MCF 10A (cell line): ENCODE measurements at regions not wholly inside any gene's neighbourhood (a gene's known extent, or its start where the extent isn't known, plus 50 kb on each side); places are given as distances from the start of the nearest gene placed in this dataset.
A peak's percentile ranks its signal among the peaks of the same experiment; 100 is the strongest.

Experiments used
- BruUV-seq: library from RNA; stranded (reverse); fragments of 400-500 nt; replicated peaks from 2 replicates; lab custom pipeline; 2021; lab: Mats Ljungman, UMichigan
- CTCF ChIA-PET: fragments of 300-600 bp; sonication (Branson Sonifier 250); formaldehyde crosslinking; extraction: SDS; loops from one replicate; lab custom pipeline; 2021; ENCODE audit warnings: antibody characterized with exemption, inconsistent platforms; lab: Yijun Ruan, JAX
- POLR2A ChIA-PET: fragments of 300-600, 350-650 bp; sonication (Branson Sonifier 250); formaldehyde crosslinking; extraction: SDS; loops from one replicate; lab custom pipeline; 2020; ENCODE audit warnings: antibody characterized with exemption, inconsistent platforms; lab: Yijun Ruan, JAX
- DNase-seq: peaks from one replicate; pipeline ENCODE4 v3.0.0-alpha.2; 2018; ENCODE audit not compliant: unreplicated experiment
- H3K27ac Mint-ChIP-seq: one replicate; pipeline ENCODE4 v1.8.0; 2022; ENCODE audit warnings: mild to moderate bottlenecking, low read depth, mixed read lengths; ENCODE audit not compliant: unreplicated experiment
- H3K27me3 Mint-ChIP-seq: one replicate; pipeline ENCODE4 v1.8.0; 2022; ENCODE audit warnings: mixed read lengths; ENCODE audit not compliant: insufficient read depth, unreplicated experiment
- H3K36me3 Mint-ChIP-seq: one replicate; pipeline ENCODE4 v1.8.0; 2022; ENCODE audit warnings: mild to moderate bottlenecking, moderate library complexity, mixed read lengths; ENCODE audit not compliant: insufficient read depth, unreplicated experiment
- H3K4me1 Mint-ChIP-seq: one replicate; pipeline ENCODE4 v1.8.0; 2022; ENCODE audit warnings: mixed read lengths; ENCODE audit not compliant: insufficient read depth, unreplicated experiment
- H3K4me3 Mint-ChIP-seq: one replicate; pipeline ENCODE4 v1.8.0; 2022; ENCODE audit warnings: mild to moderate bottlenecking, moderate library complexity, mixed read lengths; ENCODE audit not compliant: unreplicated experiment
- H3K9me3 Mint-ChIP-seq: one replicate; pipeline ENCODE4 v1.8.0; 2022; ENCODE audit warnings: mixed read lengths; ENCODE audit not compliant: unreplicated experiment
- CTCF ChIP-seq: fragments of 200-600 bp; IDR thresholded peaks from one replicate; pipeline ENCODE4 v1.8.0; 2022; ENCODE audit warnings: antibody characterized with exemption, mild to moderate bottlenecking; ENCODE audit not compliant: unreplicated experiment
- intact Hi-C: fragments of 100-400 bp; cut with micrococcal nuclease; formaldehyde crosslinking; loops from 2 replicates; pipeline ENCODE4 v1.14.1; 2022

- Mint-ChIP-seq H3K27ac (no peak overlapping the region), H3K27me3 (no peaks in the 10 kb centered on the region), H3K4me1 (no peaks in the 10 kb centered on the region), H3K4me3 (no peak overlapping the region), H3K36me3 (no peaks in the 10 kb centered on the region), H3K9me3 (no peaks in the 10 kb centered on the region)
- POLR2A ChIA-PET = no interaction called here
- intact Hi-C loops = no loop called here
- CTCF ChIA-PET = interaction anchor here (0.6 to 11.4 kb wide), 3 partner anchors 64 to 368 kb away, joined by 4 to 229 read pairs (median 5); no protein-coding TSS in a partner anchor
- no peak for TF ChIP-seq CTCF
- no TSS peak for BruUV-seq
- DNase-seq = no peak
Observed at GRCh38 chr17:27232328-27232727, 61.6 kb upstream of the WSB1 start.

GRCh38 chr17:27233059-27233458 lies 60.9 kb upstream of the WSB1 start:
- H3K27me3 Mint-ChIP-seq = no peaks in the 10 kb centered on the region
- ChIA-PET CTCF (interaction anchor here (5.8 to 11.4 kb wide), 2 partner anchors 367 to 419 kb away, joined by 35 to 229 read pairs; no protein-coding TSS in a partner anchor), POLR2A (no interaction called here)
- DNase-seq = no peak
- BruUV-seq = no TSS peak
- H3K27ac Mint-ChIP-seq = no peak overlapping the region
- no peak overlapping the region for H3K4me3 Mint-ChIP-seq
- TF ChIP-seq CTCF = no peak
- intact Hi-C loops = no loop called here
- no peaks in the 10 kb centered on the region for H3K36me3 Mint-ChIP-seq
- no peaks in the 10 kb centered on the region for H3K4me1 Mint-ChIP-seq
- no peaks in the 10 kb centered on the region for H3K9me3 Mint-ChIP-seq

- Mint-ChIP-seq H3K27me3 (no peaks in the 10 kb centered on the region), H3K4me3 (no peak overlapping the region), H3K4me1 (no peaks in the 10 kb centered on the region), H3K27ac (no peak overlapping the region), H3K36me3 (no peaks in the 10 kb centered on the region), H3K9me3 (no peaks in the 10 kb centered on the region)
- DNase-seq = no peak
- no peak for TF ChIP-seq CTCF
- no TSS peak for BruUV-seq
- ChIA-PET CTCF (interaction anchor here (5.8 to 11.4 kb wide), 2 partner anchors 367 to 418 kb away, joined by 35 to 229 read pairs; no protein-coding TSS in a partner anchor), POLR2A (no interaction called here)
- intact Hi-C loops = no loop called here
Observed at GRCh38 chr17:27233776-27234175, 60.1 kb upstream of the WSB1 start.

- POLR2A ChIA-PET = interaction anchor here (0.6 to 4.8 kb wide), 12 partner anchors 8 to 427 kb away, joined by 3 to 55 read pairs (median 3); partner anchors contain the start of gene WSB1
- DNase-seq = peak; percentile 77
- intact Hi-C loops = loop anchor here (1.0 to 5.0 kb wide), 3 partner anchors 96 to 360 kb away; no protein-coding TSS in a partner anchor
- Mint-ChIP-seq H3K36me3 (no peaks in the 10 kb centered on the region), H3K4me1 (peaks cover 8% of the 10 kb centered on the region), H3K27me3 (no peaks in the 10 kb centered on the region), H3K27ac (no peak overlapping the region), H3K4me3 (no peak overlapping the region), H3K9me3 (no peaks in the 10 kb centered on the region)
- CTCF ChIA-PET = interaction anchor here (0.6 to 11.4 kb wide), 43 partner anchors 9 to 519 kb away, joined by 3 to 229 read pairs (median 7); partner anchors contain the start of gene WSB1
- BruUV-seq = no TSS peak
- peak; percentile 93 for TF ChIP-seq CTCF
Observed at GRCh38 chr17:27236717-27237315, 57.1 kb upstream of the WSB1 start.
